ENCODE measurements at regions not wholly inside any gene's neighbourhood (a gene's known extent, or its start where the extent isn't known, plus 50 kb on each side); places are given as distances from the start of the nearest gene placed in this dataset.
"Not testable (repeated sequence)": the region's sequence is repeated elsewhere in the genome, so short reads cannot be mapped to it uniquely, and the experiment has no call there.

- Histone ChIP-seq H3K36me3 (replicated peaks; ENCODE audit: control insufficient read depth, insufficient read depth, low read length) (peaks cover 8% of the 10 kb centered on the region), H3K27me3 (ENCODE audit: control insufficient read depth, insufficient read depth, low read length) (no peaks in the 10 kb centered on the region), H3K4me3 (ENCODE audit: insufficient read depth, low read depth, low read length) (no peak overlapping the region)
- no peak for DNase-seq
Observed at GRCh38 chr1:232162001-232162400, 467.9 kb downstream of the SIPA1L2 start.

- H3K27me3 ChIP-seq (ENCODE audit: control insufficient read depth, insufficient read depth, low read length); DNase-seq; H3K4me3 ChIP-seq (ENCODE audit: insufficient read depth, low read depth, low read length); H3K36me3 ChIP-seq (replicated peaks; ENCODE audit: control insufficient read depth, insufficient read depth, low read length): not testable (repeated sequence)
Observed at GRCh38 chr1:232158558-232158957, 471.4 kb downstream of the SIPA1L2 start.

- peaks cover 13% of the 10 kb centered on the region for H3K36me3 ChIP-seq (replicated peaks; ENCODE audit: control insufficient read depth, insufficient read depth, low read length)
- not testable (repeated sequence) for DNase-seq; H3K27me3 ChIP-seq (ENCODE audit: control insufficient read depth, insufficient read depth, low read length); H3K4me3 ChIP-seq (ENCODE audit: insufficient read depth, low read depth, low read length)
Observed at GRCh38 chr1:232156070-232156469, 473.9 kb downstream of the SIPA1L2 start.

- no peak for DNase-seq
- peaks cover 12% of the 10 kb centered on the region for H3K36me3 ChIP-seq (replicated peaks; ENCODE audit: control insufficient read depth, insufficient read depth, low read length)
Observed at GRCh38 chr1:232153652-232154051, 476.3 kb downstream of the SIPA1L2 start.

GRCh38 chr1:232150770-232151548 is 479.0 kb downstream of the SIPA1L2 start:
- no peak overlapping the region for H3K4me3 ChIP-seq (ENCODE audit: insufficient read depth, low read depth, low read length)
- H3K27me3 ChIP-seq (ENCODE audit: control insufficient read depth, insufficient read depth, low read length) = no peaks in the 10 kb centered on the region
- H3K36me3 ChIP-seq (replicated peaks; ENCODE audit: control insufficient read depth, insufficient read depth, low read length) = peaks cover 11% of the 10 kb centered on the region
- no peak for DNase-seq

More at GRCh38 chr1:232153652-232154051, 476.3 kb downstream of the SIPA1L2 start:
- no peaks in the 10 kb centered on the region for H3K27me3 ChIP-seq (ENCODE audit: control insufficient read depth, insufficient read depth, low read length)
- no peak overlapping the region for H3K4me3 ChIP-seq (ENCODE audit: insufficient read depth, low read depth, low read length)

GRCh38 chr1:232149287-232150201 is 480.4 kb downstream of the SIPA1L2 start:
- Histone ChIP-seq H3K27me3 (ENCODE audit: control insufficient read depth, insufficient read depth, low read length) (no peaks in the 10 kb centered on the region), H3K36me3 (replicated peaks; ENCODE audit: control insufficient read depth, insufficient read depth, low read length) (peaks cover 11% of the 10 kb centered on the region), H3K4me3 (ENCODE audit: insufficient read depth, low read depth, low read length) (no peak overlapping the region)
- DNase-seq = no peak

GRCh38 chr1:232147215-232147614 is 482.7 kb downstream of the SIPA1L2 start:
- Histone ChIP-seq H3K27me3 (ENCODE audit: control insufficient read depth, insufficient read depth, low read length) (no peaks in the 10 kb centered on the region), H3K36me3 (replicated peaks; ENCODE audit: control insufficient read depth, insufficient read depth, low read length) (peaks cover 2% of the 10 kb centered on the region; the same call in 1 of the 2 replicates), H3K4me3 (ENCODE audit: insufficient read depth, low read depth, low read length) (no peak overlapping the region)
- DNase-seq = no peak

- H3K27me3 ChIP-seq (ENCODE audit: control insufficient read depth, insufficient read depth, low read length) = no peaks in the 10 kb centered on the region
- H3K36me3 ChIP-seq (replicated peaks; ENCODE audit: control insufficient read depth, insufficient read depth, low read length) = peaks cover 1% of the 10 kb centered on the region; the same call in 1 of the 2 replicates
- DNase-seq = no peak
- no peak overlapping the region for H3K4me3 ChIP-seq (ENCODE audit: insufficient read depth, low read depth, low read length)
Observed at GRCh38 chr1:232146514-232146913, 483.4 kb downstream of the SIPA1L2 start.

- Histone ChIP-seq H3K4me3 (ENCODE audit: insufficient read depth, low read depth, low read length) (no peak overlapping the region), H3K36me3 (replicated peaks; ENCODE audit: control insufficient read depth, insufficient read depth, low read length) (peaks cover 1% of the 10 kb centered on the region; the same call in 1 of the 2 replicates), H3K27me3 (ENCODE audit: control insufficient read depth, insufficient read depth, low read length) (no peaks in the 10 kb centered on the region)
- no peak for DNase-seq
Observed at GRCh38 chr1:232145768-232146167, 484.2 kb downstream of the SIPA1L2 start.

GRCh38 chr1:232144696-232145230 is 485.2 kb downstream of the SIPA1L2 start:
- H3K27me3 ChIP-seq (ENCODE audit: control insufficient read depth, insufficient read depth, low read length) = no peaks in the 10 kb centered on the region
- DNase-seq = no peak
- H3K36me3 ChIP-seq (replicated peaks; ENCODE audit: control insufficient read depth, insufficient read depth, low read length) = peaks cover 1% of the 10 kb centered on the region; the same call in 1 of the 2 replicates
- no peak overlapping the region for H3K4me3 ChIP-seq (ENCODE audit: insufficient read depth, low read depth, low read length)

GRCh38 chr1:232143315-232143886 is 486.5 kb downstream of the SIPA1L2 start:
- H3K4me3 ChIP-seq (ENCODE audit: insufficient read depth, low read depth, low read length) = no peak overlapping the region
- DNase-seq = no peak
- no peaks in the 10 kb centered on the region for H3K27me3 ChIP-seq (ENCODE audit: control insufficient read depth, insufficient read depth, low read length)
- H3K36me3 ChIP-seq (replicated peaks; ENCODE audit: control insufficient read depth, insufficient read depth, low read length) = peaks cover 4% of the 10 kb centered on the region; the same call in 1 of the 2 replicates

GRCh38 chr1:232142403-232143314 is 487.3 kb downstream of the SIPA1L2 start:
- no peak for DNase-seq
- H3K27me3 ChIP-seq (ENCODE audit: control insufficient read depth, insufficient read depth, low read length) = no peaks in the 10 kb centered on the region
- H3K4me3 ChIP-seq (ENCODE audit: insufficient read depth, low read depth, low read length) = no peak overlapping the region
- peaks cover 5% of the 10 kb centered on the region for H3K36me3 ChIP-seq (replicated peaks; ENCODE audit: control insufficient read depth, insufficient read depth, low read length)

GRCh38 chr1:232141167-232141448 is 488.8 kb downstream of the SIPA1L2 start:
- H3K4me3 ChIP-seq (ENCODE audit: insufficient read depth, low read depth, low read length); H3K27me3 ChIP-seq (ENCODE audit: control insufficient read depth, insufficient read depth, low read length); DNase-seq: not testable (repeated sequence)
- peaks cover 18% of the 10 kb centered on the region for H3K36me3 ChIP-seq (replicated peaks; ENCODE audit: control insufficient read depth, insufficient read depth, low read length)

Measured in H7 (cell line).